NB4 (cell line): ENCODE measurements at regions not wholly inside any gene's neighbourhood (a gene's known extent, or its start where the extent isn't known, plus 50 kb on each side); places are given as distances from the start of the nearest gene placed in this dataset.

ENCODE experiments used
- DNase-seq: peaks from one replicate; pipeline ENCODE4 v3.0.0; 2010; ENCODE audit warnings: low read depth
- H3K4me3 ChIP-seq: one replicate; pipeline ENCODE4 v1.5.1; 2011; ENCODE audit warnings: mild to moderate bottlenecking, low read depth, low read length, moderate library complexity
- MYC ChIP-seq: IDR thresholded peaks from 2 replicates; pipeline ENCODE4 v1.6.1; 2011; ENCODE audit warnings: low read depth, low read length
- POLR2A ChIP-seq: IDR thresholded peaks from 2 replicates; pipeline ENCODE4 v1.6.1; 2011; ENCODE audit warnings: mild to moderate bottlenecking; ENCODE audit not compliant: insufficient read length; ENCODE audit errors: extremely low read depth
- TF ChIP-seq, protein P1 (sequence below): IDR thresholded peaks from one replicate; pipeline ENCODE4 v1.5.1; 2012; ENCODE audit warnings: low read depth, low read length
- TF ChIP-seq, protein P2 (sequence below): IDR thresholded peaks from 2 replicates; pipeline ENCODE4 v1.6.1; 2011; ENCODE audit warnings: low read depth, low read length

DNA sequence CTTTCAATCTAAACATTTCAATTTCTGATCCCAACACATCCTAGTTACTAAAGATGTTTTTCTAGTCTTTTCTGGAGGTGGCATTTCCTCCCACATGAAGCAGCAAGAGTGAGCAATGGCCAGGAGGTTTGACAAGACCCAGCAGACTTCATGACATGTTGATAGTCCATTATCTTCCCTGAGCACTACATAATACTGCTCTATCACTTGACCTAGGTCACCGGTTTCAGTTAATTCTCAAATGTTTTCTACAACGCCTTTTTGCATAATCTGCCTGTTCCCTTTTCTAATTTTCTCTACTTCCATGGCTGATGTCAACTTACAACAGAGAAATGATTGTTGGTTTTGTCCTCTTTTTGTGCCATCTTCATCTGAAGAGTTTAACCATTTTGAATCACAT, 62.0 kb upstream of the GPRIN3 start:
- TF ChIP-seq, protein P1, sequence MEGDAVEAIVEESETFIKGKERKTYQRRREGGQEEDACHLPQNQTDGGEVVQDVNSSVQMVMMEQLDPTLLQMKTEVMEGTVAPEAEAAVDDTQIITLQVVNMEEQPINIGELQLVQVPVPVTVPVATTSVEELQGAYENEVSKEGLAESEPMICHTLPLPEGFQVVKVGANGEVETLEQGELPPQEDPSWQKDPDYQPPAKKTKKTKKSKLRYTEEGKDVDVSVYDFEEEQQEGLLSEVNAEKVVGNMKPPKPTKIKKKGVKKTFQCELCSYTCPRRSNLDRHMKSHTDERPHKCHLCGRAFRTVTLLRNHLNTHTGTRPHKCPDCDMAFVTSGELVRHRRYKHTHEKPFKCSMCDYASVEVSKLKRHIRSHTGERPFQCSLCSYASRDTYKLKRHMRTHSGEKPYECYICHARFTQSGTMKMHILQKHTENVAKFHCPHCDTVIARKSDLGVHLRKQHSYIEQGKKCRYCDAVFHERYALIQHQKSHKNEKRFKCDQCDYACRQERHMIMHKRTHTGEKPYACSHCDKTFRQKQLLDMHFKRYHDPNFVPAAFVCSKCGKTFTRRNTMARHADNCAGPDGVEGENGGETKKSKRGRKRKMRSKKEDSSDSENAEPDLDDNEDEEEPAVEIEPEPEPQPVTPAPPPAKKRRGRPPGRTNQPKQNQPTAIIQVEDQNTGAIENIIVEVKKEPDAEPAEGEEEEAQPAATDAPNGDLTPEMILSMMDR, result no peak
- TF ChIP-seq POLR2A (no peak), MYC (no peak)
- TF ChIP-seq, protein P2, sequence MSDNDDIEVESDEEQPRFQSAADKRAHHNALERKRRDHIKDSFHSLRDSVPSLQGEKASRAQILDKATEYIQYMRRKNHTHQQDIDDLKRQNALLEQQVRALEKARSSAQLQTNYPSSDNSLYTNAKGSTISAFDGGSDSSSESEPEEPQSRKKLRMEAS, result no peak
- H3K4me3 ChIP-seq, result no peak overlapping the region
- DNase-seq, result no peak

DNA sequence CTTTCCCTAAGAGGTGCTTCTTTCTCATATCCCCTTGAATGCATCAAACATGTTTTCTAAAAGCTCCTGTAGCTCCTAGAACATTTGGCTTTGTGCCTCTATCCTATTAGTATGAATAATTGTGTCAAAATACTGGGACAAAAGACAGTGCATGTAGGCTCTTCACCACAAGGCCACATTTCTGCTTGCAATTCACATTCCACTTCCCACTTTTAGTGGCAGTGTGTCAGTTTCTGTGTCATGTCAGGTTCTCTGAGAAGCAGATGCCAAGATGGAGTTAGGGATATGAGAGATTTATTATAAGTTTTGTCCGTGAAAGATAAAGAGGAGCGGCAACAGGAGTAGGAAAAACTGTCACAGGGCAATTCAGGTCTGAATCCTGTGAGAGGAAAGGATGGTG, 61.3 kb upstream of the GPRIN3 start:
- H3K4me3 ChIP-seq, result no peak overlapping the region
- no peak for DNase-seq
- no peak for TF ChIP-seq MYC
- TF ChIP-seq, protein P2, result no peak
- TF ChIP-seq, protein P1, result no peak
- no peak for TF ChIP-seq POLR2A

DNA sequence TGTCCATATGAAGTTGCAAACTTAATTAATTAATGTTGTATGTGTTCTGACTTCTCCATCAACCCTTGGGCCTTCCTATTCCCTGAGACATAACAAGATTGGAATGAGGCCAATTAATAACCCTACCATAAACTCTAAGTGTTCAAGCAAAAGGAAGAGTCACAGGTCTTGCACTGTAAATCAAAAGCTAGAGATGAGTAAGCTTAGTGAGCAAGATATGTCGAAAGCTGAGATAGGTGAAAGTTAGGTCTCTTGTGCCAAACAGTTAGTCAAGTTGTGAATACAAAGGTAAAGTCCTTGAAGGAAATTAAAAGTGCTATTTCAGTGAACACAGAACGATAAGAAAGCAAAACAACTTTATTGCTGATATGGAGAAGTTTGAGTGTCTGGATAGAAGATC, 58.2 kb upstream of the GPRIN3 start:
- DNase-seq, result no peak
- no peak overlapping the region for H3K4me3 ChIP-seq
- TF ChIP-seq, protein P2, result no peak
- TF ChIP-seq POLR2A (no peak), MYC (no peak)
- TF ChIP-seq, protein P1, result no peak

GRCh38 chr4:89365375-89365774, 57.8 kb upstream of the GPRIN3 start:
- DNase-seq, result no peak
- no peak overlapping the region for H3K4me3 ChIP-seq
- TF ChIP-seq, protein P1, result no peak
- TF ChIP-seq, protein P2, result no peak
- TF ChIP-seq POLR2A (no peak), MYC (no peak)

- H3K4me3 ChIP-seq, result no peak overlapping the region
- no peak for DNase-seq
- TF ChIP-seq, protein P1, result no peak
- no peak for TF ChIP-seq POLR2A
- TF ChIP-seq MYC, result no peak
- TF ChIP-seq, protein P2, result no peak
Observed at GRCh38 chr4:89364541-89364940, 56.9 kb upstream of the GPRIN3 start.

GRCh38 chr4:89363786-89364185, 56.2 kb upstream of the GPRIN3 start:
- TF ChIP-seq MYC, result no peak
- TF ChIP-seq POLR2A, result no peak
- TF ChIP-seq, protein P2, result no peak
- TF ChIP-seq, protein P1, result no peak
- DNase-seq, result no peak
- no peak overlapping the region for H3K4me3 ChIP-seq
